ENCODE measurements at regions not wholly inside any gene's neighbourhood (a gene's known extent, or its start where the extent isn't known, plus 50 kb on each side); places are given as distances from the start of the nearest gene placed in this dataset.

DNA sequence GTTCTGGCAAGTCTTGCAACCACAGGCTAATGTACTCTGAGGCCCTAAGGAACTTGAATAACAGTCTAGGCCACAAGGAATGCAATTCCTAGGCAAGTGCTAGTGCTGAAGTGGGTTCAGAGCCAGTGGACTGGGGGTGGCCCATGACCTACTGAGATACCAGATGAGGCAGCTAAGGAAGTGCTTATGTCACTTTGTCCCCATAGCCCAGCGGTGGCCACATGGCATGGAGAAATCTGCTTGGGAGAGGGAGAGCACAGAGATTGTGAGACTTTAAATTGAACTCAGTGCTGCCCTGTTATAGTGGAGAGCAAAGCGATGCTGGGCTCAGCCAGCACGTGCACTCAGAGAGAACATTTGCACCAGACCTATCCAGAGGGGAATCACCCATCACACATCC lies 629.5 kb downstream of the JRKL start:
- Histone ChIP-seq H3K27me3 (no peaks in the 10 kb centered on the region), H3K27ac (no peak overlapping the region), H3K4me1 (no peaks in the 10 kb centered on the region), H3K9me3 (no peaks in the 10 kb centered on the region), H3K36me3 (no peaks in the 10 kb centered on the region), H3K4me3 (no peak overlapping the region)
- intact Hi-C loops (cut with DNase I) = no loop called here
- 93 to 95% methylated on average over 3 of the region's 3 CpGs for WGBS, 2 donors
- no peak for TF ChIP-seq POLR2A (IDR thresholded peaks at IDR 0.05)
- TF ChIP-seq POLR2AphosphoS5 (IDR thresholded peaks at IDR 0.05) = no peak
- no peak for TF ChIP-seq EP300 (IDR thresholded peaks at IDR 0.05)
- TF ChIP-seq, protein P1, sequence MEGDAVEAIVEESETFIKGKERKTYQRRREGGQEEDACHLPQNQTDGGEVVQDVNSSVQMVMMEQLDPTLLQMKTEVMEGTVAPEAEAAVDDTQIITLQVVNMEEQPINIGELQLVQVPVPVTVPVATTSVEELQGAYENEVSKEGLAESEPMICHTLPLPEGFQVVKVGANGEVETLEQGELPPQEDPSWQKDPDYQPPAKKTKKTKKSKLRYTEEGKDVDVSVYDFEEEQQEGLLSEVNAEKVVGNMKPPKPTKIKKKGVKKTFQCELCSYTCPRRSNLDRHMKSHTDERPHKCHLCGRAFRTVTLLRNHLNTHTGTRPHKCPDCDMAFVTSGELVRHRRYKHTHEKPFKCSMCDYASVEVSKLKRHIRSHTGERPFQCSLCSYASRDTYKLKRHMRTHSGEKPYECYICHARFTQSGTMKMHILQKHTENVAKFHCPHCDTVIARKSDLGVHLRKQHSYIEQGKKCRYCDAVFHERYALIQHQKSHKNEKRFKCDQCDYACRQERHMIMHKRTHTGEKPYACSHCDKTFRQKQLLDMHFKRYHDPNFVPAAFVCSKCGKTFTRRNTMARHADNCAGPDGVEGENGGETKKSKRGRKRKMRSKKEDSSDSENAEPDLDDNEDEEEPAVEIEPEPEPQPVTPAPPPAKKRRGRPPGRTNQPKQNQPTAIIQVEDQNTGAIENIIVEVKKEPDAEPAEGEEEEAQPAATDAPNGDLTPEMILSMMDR (IDR thresholded peaks at IDR 0.05) = no peak
- DNase-seq = no peak

- H3K4me3 ChIP-seq = no peak overlapping the region
- no peak for TF ChIP-seq POLR2AphosphoS5 (IDR thresholded peaks at IDR 0.05)
- TF ChIP-seq POLR2A (IDR thresholded peaks at IDR 0.05) = no peak
- TF ChIP-seq EP300 (IDR thresholded peaks at IDR 0.05) = no peak
- TF ChIP-seq, protein P1 (IDR thresholded peaks at IDR 0.05) = no peak
- H3K27ac ChIP-seq = no peak overlapping the region
- intact Hi-C loops (cut with DNase I) = no loop called here
- no peak for DNase-seq
- no peaks in the 10 kb centered on the region for H3K9me3 ChIP-seq
- H3K4me1 ChIP-seq = no peaks in the 10 kb centered on the region
- no peaks in the 10 kb centered on the region for H3K27me3 ChIP-seq
- H3K36me3 ChIP-seq = no peaks in the 10 kb centered on the region
These were observed 629.9 kb downstream of the JRKL start for GRCh38 chr11:97019754-97020153.

DNA sequence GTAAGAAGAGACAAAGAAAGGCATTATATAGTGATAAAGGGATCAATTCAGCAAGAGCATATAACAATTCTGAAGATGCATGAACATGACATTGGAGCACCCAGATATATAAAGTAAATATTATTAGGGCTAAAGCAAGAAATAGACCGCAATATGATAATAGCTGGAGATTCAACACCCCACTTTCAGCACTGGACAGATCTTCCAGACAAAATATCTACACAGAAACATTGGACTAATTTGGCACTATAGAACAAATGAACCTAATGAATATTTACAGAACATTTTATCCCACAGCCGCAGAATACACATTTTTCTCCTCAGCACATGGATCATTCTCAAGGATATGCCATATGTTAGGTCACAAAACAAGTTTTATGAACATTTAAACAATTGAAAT lies 633.1 kb downstream of the JRKL start:
- Histone ChIP-seq H3K27me3 (no peaks in the 10 kb centered on the region), H3K27ac (no peak overlapping the region), H3K4me1 (no peaks in the 10 kb centered on the region), H3K4me3 (no peak overlapping the region), H3K9me3 (peaks cover 0 to 2% (median 0%) of the 10 kb centered on the region in 4 donors), H3K36me3 (no peaks in the 10 kb centered on the region)
- no peak for DNase-seq
- WGBS, 2 donors = 77 to 86% methylated on average over 2 of the region's 2 CpGs
- intact Hi-C loops (cut with DNase I) = no loop called here
- TF ChIP-seq POLR2AphosphoS5 (IDR thresholded peaks at IDR 0.05) = no peak
- TF ChIP-seq, protein P1 (IDR thresholded peaks at IDR 0.05) = no peak
- no peak for TF ChIP-seq EP300 (IDR thresholded peaks at IDR 0.05)
- no peak for TF ChIP-seq POLR2A (IDR thresholded peaks at IDR 0.05)

GRCh38 chr11:97028836-97029406 lies 639.1 kb downstream of the JRKL start:
- DNase-seq = no peak
- Histone ChIP-seq H3K27me3 (no peaks in the 10 kb centered on the region), H3K36me3 (no peaks in the 10 kb centered on the region), H3K4me3 (no peak overlapping the region), H3K4me1 (no peaks in the 10 kb centered on the region), H3K27ac (no peak overlapping the region), H3K9me3 (peaks cover 0 to 2% (median 0%) of the 10 kb centered on the region in 4 donors)
- whole genome bisulfite sequencing, 2 donors = 92% methylated on average over 1 of the region's 1 CpG
- TF ChIP-seq EP300 (IDR thresholded peaks at IDR 0.05) = no peak
- TF ChIP-seq POLR2AphosphoS5 (IDR thresholded peaks at IDR 0.05) = no peak
- TF ChIP-seq POLR2A (IDR thresholded peaks at IDR 0.05) = no peak
- TF ChIP-seq, protein P1 (IDR thresholded peaks at IDR 0.05) = no peak
- intact Hi-C loops (cut with DNase I) = no loop called here

DNA sequence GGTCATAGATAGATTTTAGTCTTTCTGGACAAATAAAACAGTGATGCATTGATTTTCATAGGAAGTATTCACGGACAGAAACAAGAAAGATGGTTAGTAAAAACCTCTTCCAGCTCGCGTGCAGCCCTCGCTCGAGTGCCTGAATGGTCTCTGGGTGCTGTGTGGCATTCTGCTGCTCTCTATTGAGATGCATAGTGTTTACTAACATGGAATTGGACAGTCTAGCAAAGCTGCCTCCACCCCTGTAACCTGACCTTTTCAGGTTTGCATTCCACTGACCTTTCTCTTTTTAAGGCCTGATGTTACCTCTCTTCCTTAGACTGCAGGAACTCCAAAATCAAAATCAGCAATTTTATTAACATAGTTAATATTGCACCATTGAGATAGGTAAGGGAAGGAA lies 643.4 kb downstream of the JRKL start:
- no peak overlapping the region for H3K27ac ChIP-seq
- H3K4me1 ChIP-seq = no peaks in the 10 kb centered on the region
- H3K27me3 ChIP-seq = no peaks in the 10 kb centered on the region
- H3K9me3 ChIP-seq = no peaks in the 10 kb centered on the region
- no peak overlapping the region for H3K4me3 ChIP-seq
- DNase-seq = no peak
- WGBS, 2 donors = 71% methylated on average over 5 of the region's 5 CpGs
- intact Hi-C loops (cut with DNase I) = no loop called here
- TF ChIP-seq POLR2A (IDR thresholded peaks at IDR 0.05) (no peak), POLR2AphosphoS5 (IDR thresholded peaks at IDR 0.05) (no peak), EP300 (IDR thresholded peaks at IDR 0.05) (no peak)
- TF ChIP-seq, protein P1 (IDR thresholded peaks at IDR 0.05) = no peak
- H3K36me3 ChIP-seq = no peaks in the 10 kb centered on the region

All from sigmoid colon (tissue), 6 donors.